Pons (tissue), 1 donor: ENCODE measurements at regions not wholly inside any gene's neighbourhood (a gene's known extent, or its start where the extent isn't known, plus 50 kb on each side); places are given as distances from the start of the nearest gene placed in this dataset.
A peak's percentile ranks its signal among the peaks of the same experiment; 100 is the strongest.
"Not testable (repeated sequence)": the region's sequence is repeated elsewhere in the genome, so short reads cannot be mapped to it uniquely, and the experiment has no call there.

ENCODE experiments used
- DNase-seq: peaks from one replicate; pipeline ENCODE4 v3.0.0-alpha.2; 2016; ENCODE audit warnings: low spot score

DNA sequence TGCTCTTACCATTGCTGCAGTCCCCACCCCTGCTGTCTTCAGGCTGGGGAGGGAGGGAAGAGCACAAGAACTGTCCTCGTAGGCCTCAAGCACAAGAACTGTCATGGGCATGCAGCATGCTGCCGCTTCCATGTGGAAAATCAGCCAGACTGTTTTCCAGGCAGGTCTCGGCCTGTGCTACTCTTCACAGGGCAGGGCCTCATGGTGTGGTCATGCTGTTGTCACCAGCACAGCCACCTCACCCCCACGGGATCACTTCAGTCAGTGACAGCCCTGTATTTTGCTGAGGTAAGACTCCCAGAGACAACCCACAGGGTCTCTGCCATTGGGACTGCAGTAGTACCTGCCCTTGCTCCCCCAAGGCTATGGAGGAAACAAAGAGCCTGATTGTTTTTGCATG is 205.3 kb downstream of the NAP1L3 start:
- no peak for DNase-seq

DNA sequence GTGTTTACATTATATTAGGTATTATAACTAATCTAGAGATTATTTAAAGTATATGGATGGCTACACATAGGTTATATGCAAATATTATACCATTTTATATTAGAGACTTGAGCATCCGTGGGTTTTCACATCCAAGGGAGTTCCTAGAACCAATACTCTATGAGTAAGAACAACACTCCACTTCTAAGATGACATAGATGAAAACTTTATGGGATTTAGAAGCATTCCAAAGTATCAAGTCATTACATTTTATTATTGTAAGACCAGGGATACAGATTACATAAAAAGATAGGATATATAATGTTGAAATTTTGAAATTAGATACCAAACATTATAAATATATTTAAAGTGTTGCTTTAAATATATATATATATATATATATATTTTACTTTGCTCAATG is 207.0 kb downstream of the NAP1L3 start:
- DNase-seq, result no peak

DNA sequence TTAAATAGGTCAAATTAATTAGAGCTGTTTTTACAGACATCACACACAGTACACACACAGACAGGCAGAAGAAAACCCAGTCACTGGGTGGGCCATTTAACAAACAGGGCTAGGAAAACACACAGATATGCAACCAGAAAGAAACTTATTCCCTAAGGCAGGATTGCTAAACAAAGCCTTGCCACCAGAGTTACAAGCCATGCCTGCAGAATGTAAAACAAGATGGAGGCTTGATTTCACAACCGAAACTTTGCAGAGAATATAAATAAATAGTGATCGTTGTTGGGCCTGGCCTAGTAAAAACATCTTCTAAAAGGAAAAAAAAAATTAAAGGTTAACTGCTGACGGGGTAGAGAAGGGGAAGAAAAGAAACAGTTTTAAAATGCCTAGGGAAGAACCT is 212.3 kb downstream of the NAP1L3 start:
- no peak for DNase-seq

DNA sequence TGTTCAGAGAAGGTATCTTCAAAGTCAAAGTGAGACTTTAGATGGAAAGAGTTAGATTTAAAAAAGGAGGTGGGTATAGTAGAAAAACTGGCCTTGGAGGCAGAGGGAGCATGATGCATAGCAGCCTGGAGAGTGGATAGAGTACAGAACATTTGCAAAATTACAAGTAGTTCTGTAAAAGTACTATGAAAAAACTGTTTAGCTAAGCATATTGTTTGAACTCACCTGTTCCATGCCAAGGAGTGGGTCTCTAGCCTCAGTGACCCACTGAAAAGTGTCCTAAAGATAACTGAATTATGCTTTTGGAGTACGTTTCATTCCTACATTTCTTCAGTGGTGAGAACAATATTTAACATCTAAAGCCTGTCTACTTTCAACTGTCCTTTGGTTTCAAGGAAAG is 218.9 kb downstream of the NAP1L3 start:
- no peak for DNase-seq

DNA sequence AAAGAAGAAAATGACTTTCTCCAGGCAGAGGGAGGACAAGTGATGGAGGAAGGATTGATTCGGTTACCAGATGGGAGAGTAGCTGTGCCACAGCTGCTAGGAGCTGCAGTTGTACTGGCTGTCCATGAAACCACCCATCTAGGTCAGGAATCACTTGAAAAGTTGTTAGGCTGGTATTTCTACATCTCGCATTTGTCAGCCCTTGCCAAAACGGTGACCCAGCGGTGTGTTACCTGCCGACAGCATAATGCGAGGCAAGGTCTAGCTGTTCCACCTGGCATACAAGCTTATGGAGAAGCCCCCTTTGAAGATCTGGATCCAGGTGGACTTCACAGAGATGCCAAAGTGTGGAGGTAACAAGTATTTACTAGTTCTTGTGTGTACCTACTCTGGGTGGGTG is 238.7 kb downstream of the NAP1L3 start:
- not testable (repeated sequence) for DNase-seq

DNA sequence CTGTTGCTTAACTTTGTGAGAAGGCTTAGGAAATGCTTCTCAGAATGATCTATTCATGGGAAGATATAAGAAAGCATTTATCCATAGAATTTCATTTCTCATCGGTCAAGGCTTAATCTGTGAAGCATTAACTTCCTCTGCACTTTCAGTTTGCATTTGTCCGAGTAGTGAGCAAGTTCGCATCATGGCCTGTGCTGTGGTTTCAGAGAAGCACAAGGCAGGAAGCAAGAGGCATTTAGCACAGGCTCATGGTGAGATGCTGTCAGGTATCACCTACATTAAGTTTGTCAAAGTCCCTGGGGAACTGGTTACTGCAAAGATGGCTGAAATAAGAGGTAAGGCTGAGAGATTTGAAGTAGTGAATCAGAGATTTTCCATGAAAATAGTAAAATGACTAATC is 244.9 kb downstream of the NAP1L3 start:
- no peak for DNase-seq

DNA sequence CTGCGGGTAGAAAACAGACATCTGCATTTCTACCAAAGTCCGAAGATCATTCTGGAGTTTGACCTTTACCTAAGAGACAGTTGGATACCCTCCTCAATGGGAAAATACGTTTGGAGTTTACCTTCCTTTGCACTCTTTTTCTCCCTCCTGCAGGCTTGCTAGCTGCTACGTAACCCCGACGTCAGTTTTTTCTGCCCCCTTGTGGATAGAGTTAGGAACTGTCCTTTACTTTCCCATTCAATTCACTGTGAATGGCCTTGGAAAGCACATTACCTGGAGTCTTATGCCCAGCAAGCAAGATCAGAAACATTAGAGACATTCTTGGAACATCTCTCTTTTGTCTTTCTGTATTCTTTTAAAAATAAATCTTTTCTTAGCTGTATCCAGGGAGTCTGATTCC is 250.7 kb downstream of the NAP1L3 start:
- DNase-seq, result peak; percentile 31

DNA sequence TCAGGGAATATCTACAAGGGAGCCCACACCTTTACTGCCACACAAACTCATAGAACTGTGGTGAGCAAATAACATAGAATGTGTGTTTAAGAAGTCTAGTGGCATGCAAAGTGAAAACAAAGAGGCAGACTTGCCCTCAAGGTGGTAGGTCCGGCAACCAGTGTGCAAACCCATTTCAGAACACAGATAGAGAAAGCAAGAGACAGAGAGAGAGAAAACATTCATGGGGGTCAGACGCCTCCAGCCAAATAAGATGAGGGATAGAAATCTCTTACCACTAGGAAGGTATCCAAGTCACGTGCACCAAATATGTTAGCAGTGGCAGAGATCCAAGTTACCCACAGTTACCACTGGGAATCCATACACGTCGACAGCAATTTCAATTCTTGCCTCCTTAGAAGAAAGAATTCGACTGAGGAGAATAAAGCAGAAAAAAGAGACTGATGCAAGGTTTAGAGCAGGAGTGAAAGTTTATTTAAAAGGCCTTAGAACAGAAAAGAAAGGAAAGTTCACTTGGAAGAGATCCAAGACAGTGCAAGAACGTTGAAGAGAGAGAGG is 252.8 kb downstream of the NAP1L3 start:
- DNase-seq, result no peak

DNA sequence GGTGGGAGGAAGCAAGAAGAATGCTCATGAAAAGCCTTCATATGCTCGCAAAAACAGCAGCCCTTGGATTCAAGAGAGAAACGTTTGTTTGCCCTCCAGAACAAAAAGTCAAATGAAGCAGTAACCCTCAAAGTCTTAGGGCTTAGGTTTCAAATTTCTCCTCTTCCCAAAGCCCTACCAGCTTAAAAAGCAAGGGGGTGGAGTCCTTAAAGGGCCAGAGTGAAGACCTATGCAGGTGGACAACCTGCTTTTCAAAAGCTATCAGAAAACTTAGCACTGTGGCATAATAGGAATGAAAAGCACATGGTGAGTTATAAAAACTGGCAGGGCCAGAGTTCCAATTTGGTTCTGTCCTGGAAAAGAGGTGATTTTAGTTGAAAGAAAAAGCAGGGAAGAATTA is 253.3 kb downstream of the NAP1L3 start:
- no peak for DNase-seq

DNA sequence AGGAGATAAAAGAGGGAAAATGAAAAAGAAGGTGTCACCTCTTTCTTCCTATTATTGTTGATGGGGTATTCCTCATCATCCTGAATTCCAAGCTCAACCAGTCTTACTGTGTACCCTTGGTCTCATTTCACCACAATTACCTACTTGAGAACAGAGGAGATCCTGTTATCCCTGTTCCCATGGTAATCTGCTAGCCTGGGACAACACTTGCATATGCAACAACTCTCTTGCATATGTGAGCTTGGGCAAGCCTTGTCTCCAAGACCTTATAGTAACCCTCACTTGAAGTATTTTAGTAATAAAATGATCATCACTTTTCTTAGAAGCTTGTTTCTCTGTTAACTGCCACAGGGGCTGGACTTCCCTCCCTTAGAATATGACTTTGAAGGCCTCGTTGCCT is 253.7 kb downstream of the NAP1L3 start:
- no peak for DNase-seq

DNA sequence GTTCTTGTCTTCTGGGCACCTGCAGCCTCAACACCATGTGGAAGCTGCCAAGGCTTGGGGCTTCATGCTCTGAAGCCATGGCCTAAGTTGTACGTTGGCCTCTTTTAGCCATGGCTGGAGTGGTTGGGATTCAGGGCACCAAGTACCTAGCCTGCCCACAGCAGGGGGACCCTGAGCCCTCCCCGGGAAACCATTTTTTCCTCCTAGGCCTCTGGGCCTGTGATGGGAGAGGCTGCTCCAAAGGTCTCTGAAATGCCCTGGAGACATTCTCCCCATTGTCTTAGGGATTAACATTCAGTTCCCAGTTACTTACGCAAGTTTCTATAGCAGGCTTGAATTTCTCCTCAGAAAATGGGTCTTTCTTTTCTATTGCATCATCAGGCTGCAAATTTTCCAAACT is 269.3 kb downstream of the NAP1L3 start:
- no peak for DNase-seq

DNA sequence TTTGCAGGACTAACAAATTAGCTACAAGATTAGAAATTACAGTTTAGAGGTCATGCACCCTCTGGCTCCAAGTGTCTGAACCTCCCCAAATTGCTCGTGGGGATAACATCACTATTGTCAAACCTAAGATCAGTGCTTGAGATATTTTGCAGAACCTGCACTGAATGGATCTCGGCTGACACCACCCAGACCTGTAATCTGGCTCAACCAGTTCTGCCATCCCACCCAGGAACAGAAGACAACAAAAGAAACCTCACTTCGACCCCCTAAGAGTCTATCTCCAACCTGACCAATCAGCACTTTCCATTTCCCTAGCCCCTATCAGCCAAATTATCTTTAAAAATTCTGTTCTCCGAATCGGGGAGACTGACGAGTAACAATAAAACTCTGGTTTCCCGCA is 318.7 kb downstream of the NAP1L3 start:
- DNase-seq, result no peak

DNA sequence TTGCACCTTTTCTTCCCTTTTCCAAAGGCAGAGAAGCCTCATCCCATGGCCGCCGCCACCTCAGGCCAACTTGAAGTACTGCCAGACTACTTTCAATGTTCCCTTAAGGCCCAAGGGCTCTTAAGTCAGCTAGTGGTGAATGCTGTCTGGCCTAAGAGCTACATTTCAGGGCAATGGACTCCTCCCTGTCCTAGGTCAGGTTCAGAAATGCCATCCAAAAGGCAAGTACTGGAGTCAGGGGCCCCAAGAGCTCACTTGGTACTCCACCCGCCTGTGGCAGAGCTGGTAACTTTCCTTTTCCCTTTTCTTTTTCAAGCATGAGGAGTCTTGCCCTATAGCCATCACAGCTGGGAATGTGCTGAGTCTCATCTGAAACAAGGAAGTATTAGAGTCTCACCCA is 327.1 kb downstream of the NAP1L3 start:
- no peak for DNase-seq

DNA sequence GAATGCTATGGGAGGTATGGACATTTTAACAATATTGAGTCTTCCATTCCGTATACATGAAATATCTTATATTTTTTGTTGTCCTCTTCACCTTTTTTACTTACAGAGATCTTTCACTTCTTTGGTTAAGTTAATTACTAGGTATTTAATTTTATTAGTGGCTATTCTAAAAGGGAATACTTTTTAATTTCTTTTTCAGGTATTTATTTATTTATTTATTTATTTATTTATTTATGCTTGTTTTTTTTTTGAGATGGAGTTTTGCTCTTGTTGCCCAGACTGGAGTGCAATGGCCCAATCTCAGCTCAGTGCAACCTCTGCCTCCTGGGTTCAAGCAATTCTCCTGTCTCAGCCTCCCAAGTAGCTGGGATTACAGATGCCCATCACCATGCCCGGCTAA is 329.1 kb downstream of the NAP1L3 start:
- DNase-seq, result not testable (repeated sequence)

DNA sequence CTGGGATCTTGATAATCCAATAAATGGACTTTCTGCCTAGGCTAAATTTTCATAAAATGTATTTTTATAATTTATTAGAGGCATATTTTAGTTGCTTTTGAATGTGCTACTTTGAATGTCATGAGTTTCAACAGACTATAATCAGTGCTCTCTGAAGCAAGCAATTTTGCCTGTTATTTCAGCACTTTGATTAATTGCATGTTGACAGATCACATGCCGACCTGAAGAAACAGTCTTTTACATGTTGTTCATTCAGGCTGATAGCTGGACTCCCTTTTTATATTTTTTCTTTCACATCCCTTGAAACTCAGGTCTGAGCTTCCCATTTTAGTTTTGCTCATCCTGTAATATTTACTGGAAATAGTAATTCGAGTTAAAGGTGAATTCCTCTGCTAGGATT is 341.0 kb downstream of the NAP1L3 start:
- no peak for DNase-seq

DNA sequence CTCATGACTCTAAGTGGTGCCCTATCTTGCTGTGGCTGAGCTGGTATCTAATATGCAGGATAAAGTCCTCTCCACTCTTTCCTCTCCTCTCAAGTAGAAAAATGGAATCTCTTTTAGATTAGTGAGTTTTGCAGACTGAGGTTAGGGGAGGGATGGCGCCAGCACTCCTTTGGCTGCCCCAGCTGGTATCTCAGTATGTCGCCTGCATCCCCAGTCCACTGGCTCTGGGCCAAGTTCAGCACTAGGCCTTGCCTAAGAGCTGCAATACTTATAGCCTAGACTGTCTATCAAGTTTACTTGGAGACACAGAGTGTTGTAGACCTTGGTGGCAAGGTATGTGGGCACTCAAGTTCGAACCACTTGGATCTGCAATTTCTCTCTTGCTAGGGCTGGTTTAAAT is 351.3 kb downstream of the NAP1L3 start:
- no peak for DNase-seq

DNA sequence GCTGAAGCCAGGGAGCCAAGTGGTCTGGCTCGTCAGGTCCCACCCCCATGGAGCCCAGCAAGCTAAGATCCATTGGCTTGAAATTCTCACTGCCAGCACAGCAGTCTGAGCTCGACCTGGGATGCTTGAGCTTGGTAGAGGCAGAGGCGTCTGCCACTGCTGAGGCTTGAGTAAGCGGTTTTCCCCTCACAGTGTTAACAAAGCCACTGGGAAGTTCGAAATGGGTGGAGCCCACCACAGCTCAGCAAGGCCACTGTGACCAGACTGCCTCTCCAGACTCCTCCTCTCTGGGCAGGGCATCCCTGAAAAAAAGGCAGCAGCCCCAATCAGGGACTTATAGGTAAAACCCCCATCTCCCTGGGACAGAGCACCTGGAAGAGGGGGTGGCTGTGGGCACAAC is 353.8 kb downstream of the NAP1L3 start:
- no peak for DNase-seq
